ENCODE measurements at regions not wholly inside any gene's neighbourhood (a gene's known extent, or its start where the extent isn't known, plus 50 kb on each side); places are given as distances from the start of the nearest gene placed in this dataset.

- no peak for ATAC-seq
- no peak for TF ChIP-seq OSR1 (CRISPR knock-in tag; IDR thresholded peaks at IDR 0.05)
- no peak for TF ChIP-seq CREB5 (CRISPR knock-in tag; IDR thresholded peaks at IDR 0.05; ENCODE audit: low read depth)
- no peak for TF ChIP-seq ZNF565 (CRISPR knock-in tag; conservative IDR thresholded peaks at IDR 0.05; ENCODE audit: low read depth)
- no peak for TF ChIP-seq ARNTL (CRISPR knock-in tag; IDR thresholded peaks at IDR 0.05; ENCODE audit: borderline replicate concordance, low read depth)
- no peak for TF ChIP-seq CSRNP3 (CRISPR knock-in tag; IDR thresholded peaks at IDR 0.05)
- no peak for TF ChIP-seq ESRRG (CRISPR knock-in tag; IDR thresholded peaks at IDR 0.05)
- no peak for TF ChIP-seq ZC3H10 (CRISPR knock-in tag; IDR thresholded peaks at IDR 0.05)
- TF ChIP-seq ZFP3 (CRISPR knock-in tag; IDR thresholded peaks at IDR 0.05): no peak
- TF ChIP-seq RARB (CRISPR knock-in tag; IDR thresholded peaks at IDR 0.05): no peak
- TF ChIP-seq PPARA (CRISPR knock-in tag; IDR thresholded peaks at IDR 0.05; ENCODE audit: borderline replicate concordance): no peak
- no peak for TF ChIP-seq TSHZ2 (CRISPR knock-in tag; IDR thresholded peaks at IDR 0.05)
- no peak for TF ChIP-seq ZFP30 (CRISPR knock-in tag; IDR thresholded peaks at IDR 0.05)
- no peak for TF ChIP-seq CSDC2 (CRISPR knock-in tag; IDR thresholded peaks at IDR 0.05)
- no peak for TF ChIP-seq BACH2 (CRISPR knock-in tag; IDR thresholded peaks at IDR 0.05; ENCODE audit: borderline replicate concordance)
- TF ChIP-seq PATZ1 (CRISPR knock-in tag; IDR thresholded peaks at IDR 0.05; ENCODE audit: borderline replicate concordance): no peak
- TF ChIP-seq TOX (CRISPR knock-in tag; IDR thresholded peaks at IDR 0.05; ENCODE audit: borderline replicate concordance): no peak
- no peak for TF ChIP-seq SNAI2 (CRISPR knock-in tag; IDR thresholded peaks at IDR 0.05)
Observed at GRCh38 chr7:110056331-110056730, 1034.6 kb upstream of the LRRN3 start.

GRCh38 chr7:110058401-110058800 is 1032.5 kb upstream of the LRRN3 start:
- no peak for ATAC-seq
- TF ChIP-seq ZC3H10 (CRISPR knock-in tag; IDR thresholded peaks at IDR 0.05) (no peak), RARB (CRISPR knock-in tag; IDR thresholded peaks at IDR 0.05) (no peak), POU6F1 (CRISPR knock-in tag; IDR thresholded peaks at IDR 0.05; ENCODE audit: borderline replicate concordance, low read depth) (no peak), BACH2 (CRISPR knock-in tag; IDR thresholded peaks at IDR 0.05; ENCODE audit: borderline replicate concordance) (no peak), TCF4 (CRISPR knock-in tag; IDR thresholded peaks at IDR 0.05; ENCODE audit: borderline replicate concordance) (no peak), ARNTL (CRISPR knock-in tag; IDR thresholded peaks at IDR 0.05; ENCODE audit: borderline replicate concordance, low read depth) (no peak), ZFP30 (CRISPR knock-in tag; IDR thresholded peaks at IDR 0.05) (no peak), TOX (CRISPR knock-in tag; IDR thresholded peaks at IDR 0.05; ENCODE audit: borderline replicate concordance) (no peak), CREB5 (CRISPR knock-in tag; IDR thresholded peaks at IDR 0.05; ENCODE audit: low read depth) (no peak), PATZ1 (CRISPR knock-in tag; IDR thresholded peaks at IDR 0.05; ENCODE audit: borderline replicate concordance) (no peak), ISL1 (CRISPR knock-in tag; IDR thresholded peaks at IDR 0.05) (no peak), TSHZ2 (CRISPR knock-in tag; IDR thresholded peaks at IDR 0.05) (no peak), ZNF565 (CRISPR knock-in tag; conservative IDR thresholded peaks at IDR 0.05; ENCODE audit: low read depth) (no peak), CSDC2 (CRISPR knock-in tag; IDR thresholded peaks at IDR 0.05) (no peak), CSRNP3 (CRISPR knock-in tag; IDR thresholded peaks at IDR 0.05) (no peak), SNAI2 (CRISPR knock-in tag; IDR thresholded peaks at IDR 0.05) (no peak), ZNF8 (CRISPR knock-in tag; IDR thresholded peaks at IDR 0.05) (no peak), ESRRG (CRISPR knock-in tag; IDR thresholded peaks at IDR 0.05) (no peak)

Measured in SK-N-SH treated with all-trans-retinoic acid at 6 μM for 48 hours (cell line).